ENCODE measurements at regions not wholly inside any gene's neighbourhood (a gene's known extent, or its start where the extent isn't known, plus 50 kb on each side); places are given as distances from the start of the nearest gene placed in this dataset.

DNA sequence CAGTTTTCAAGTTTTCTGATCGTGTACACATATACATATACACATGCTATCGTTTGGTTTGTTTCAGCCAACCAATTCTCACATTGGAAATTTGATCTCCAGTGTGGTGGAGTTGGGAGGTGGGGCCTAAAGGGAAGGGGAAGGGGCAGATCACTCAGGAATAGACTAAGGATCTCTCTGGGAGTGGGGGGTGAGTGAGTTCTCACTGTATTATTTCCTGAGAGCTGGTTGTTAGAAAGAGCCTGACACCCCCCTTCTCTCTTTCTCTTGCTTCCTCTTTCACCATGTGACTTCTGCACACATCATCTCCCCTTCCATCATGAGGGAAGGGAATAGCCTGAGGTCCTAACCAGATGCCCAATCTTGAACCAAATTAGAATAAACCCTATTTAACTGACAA lies 551.7 kb downstream of the MAT2B start:
- no peaks in the 10 kb centered on the region for H3K9me2 ChIP-seq (replicated peaks; ENCODE audit: insufficient read depth)
- no peak for DNase-seq (ENCODE audit: low spot score)
- no peaks in the 10 kb centered on the region for H3K79me2 ChIP-seq
- H2AFZ ChIP-seq: no peak overlapping the region
- no peaks in the 10 kb centered on the region for H4K20me1 ChIP-seq (ENCODE audit: insufficient read depth, poor library complexity, severe bottlenecking)
- H3K36me3 ChIP-seq (replicated peaks; ENCODE audit: insufficient read depth, low read depth): no peaks in the 10 kb centered on the region
- 82% methylated on average over 2 of the region's 2 CpGs for WGBS (ENCODE audit: low lambda C conversion rate, missing lambda C conversion rate)
- H3K27ac ChIP-seq: no peak overlapping the region
- H3K4me3 ChIP-seq: no peak overlapping the region
- TF ChIP-seq, protein P1, sequence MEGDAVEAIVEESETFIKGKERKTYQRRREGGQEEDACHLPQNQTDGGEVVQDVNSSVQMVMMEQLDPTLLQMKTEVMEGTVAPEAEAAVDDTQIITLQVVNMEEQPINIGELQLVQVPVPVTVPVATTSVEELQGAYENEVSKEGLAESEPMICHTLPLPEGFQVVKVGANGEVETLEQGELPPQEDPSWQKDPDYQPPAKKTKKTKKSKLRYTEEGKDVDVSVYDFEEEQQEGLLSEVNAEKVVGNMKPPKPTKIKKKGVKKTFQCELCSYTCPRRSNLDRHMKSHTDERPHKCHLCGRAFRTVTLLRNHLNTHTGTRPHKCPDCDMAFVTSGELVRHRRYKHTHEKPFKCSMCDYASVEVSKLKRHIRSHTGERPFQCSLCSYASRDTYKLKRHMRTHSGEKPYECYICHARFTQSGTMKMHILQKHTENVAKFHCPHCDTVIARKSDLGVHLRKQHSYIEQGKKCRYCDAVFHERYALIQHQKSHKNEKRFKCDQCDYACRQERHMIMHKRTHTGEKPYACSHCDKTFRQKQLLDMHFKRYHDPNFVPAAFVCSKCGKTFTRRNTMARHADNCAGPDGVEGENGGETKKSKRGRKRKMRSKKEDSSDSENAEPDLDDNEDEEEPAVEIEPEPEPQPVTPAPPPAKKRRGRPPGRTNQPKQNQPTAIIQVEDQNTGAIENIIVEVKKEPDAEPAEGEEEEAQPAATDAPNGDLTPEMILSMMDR (IDR thresholded peaks at IDR 0.05; ENCODE audit: poor library complexity): no peak
- TF ChIP-seq EZH2 (IDR thresholded peaks at IDR 0.05; ENCODE audit: borderline replicate concordance) (no peak), EZH2phosphoT487 (IDR thresholded peaks at IDR 0.05; ENCODE audit: low read depth, severe bottlenecking, unreplicated experiment) (no peak)
- no peak overlapping the region for H3K4me2 ChIP-seq
- no peaks in the 10 kb centered on the region for H3K4me1 ChIP-seq (ENCODE audit: insufficient read depth)
- H3K9me3 ChIP-seq (ENCODE audit: low read depth): no peaks in the 10 kb centered on the region
- no peaks in the 10 kb centered on the region for H3K27me3 ChIP-seq

DNA sequence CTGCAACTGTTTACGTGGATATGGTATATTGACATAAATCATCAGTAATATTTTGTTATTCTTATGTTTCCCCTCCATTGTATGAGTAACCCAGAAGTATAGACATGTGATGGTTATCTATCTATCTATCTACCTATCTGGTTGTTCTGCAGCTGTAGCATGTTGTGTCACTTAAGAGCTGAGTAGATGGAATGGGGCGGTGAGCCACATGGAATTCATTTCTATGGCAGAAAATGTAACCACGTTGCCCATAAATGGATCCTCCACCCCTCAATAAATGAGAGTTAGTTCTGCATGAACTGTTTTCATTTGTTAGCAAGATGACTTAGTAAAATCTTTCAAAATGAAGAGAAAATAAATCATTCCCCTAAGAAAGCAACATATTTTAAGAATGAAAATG lies 553.2 kb downstream of the MAT2B start:
- H3K4me3 ChIP-seq: no peak overlapping the region
- H3K4me2 ChIP-seq: no peak overlapping the region
- H3K9me3 ChIP-seq (ENCODE audit: low read depth): no peaks in the 10 kb centered on the region
- H3K36me3 ChIP-seq (replicated peaks; ENCODE audit: insufficient read depth, low read depth): no peaks in the 10 kb centered on the region
- TF ChIP-seq EZH2 (IDR thresholded peaks at IDR 0.05; ENCODE audit: borderline replicate concordance) (no peak), EZH2phosphoT487 (IDR thresholded peaks at IDR 0.05; ENCODE audit: low read depth, severe bottlenecking, unreplicated experiment) (no peak)
- TF ChIP-seq, protein P1 (IDR thresholded peaks at IDR 0.05; ENCODE audit: poor library complexity): no peak
- H4K20me1 ChIP-seq (ENCODE audit: insufficient read depth, poor library complexity, severe bottlenecking): no peaks in the 10 kb centered on the region
- no peaks in the 10 kb centered on the region for H3K4me1 ChIP-seq (ENCODE audit: insufficient read depth)
- no peak overlapping the region for H3K27ac ChIP-seq
- DNase-seq (ENCODE audit: low spot score): no peak
- 72% methylated on average over 3 of the region's 3 CpGs for WGBS (ENCODE audit: low lambda C conversion rate, missing lambda C conversion rate)
- H3K79me2 ChIP-seq: no peaks in the 10 kb centered on the region
- H3K9me2 ChIP-seq (replicated peaks; ENCODE audit: insufficient read depth): no peaks in the 10 kb centered on the region
- no peak overlapping the region for H2AFZ ChIP-seq
- no peaks in the 10 kb centered on the region for H3K27me3 ChIP-seq

DNA sequence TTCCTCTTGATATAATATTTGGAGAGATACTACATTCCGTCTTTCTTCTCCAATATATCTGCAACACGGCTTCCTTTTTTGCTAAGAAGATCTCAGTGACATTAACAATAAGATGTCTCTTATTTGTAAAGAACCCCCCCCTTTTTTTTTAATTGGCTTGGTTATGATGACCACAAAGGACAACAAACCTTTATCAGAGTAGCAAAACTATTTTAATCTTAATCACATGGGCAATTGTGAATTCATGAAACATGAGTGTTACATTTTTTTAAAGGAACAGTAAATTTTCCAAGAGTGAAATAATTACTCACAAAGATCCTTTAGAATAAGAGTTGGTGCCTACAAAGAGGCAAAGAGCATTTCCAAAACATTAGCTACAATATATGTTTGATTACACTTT lies 554.1 kb downstream of the MAT2B start:
- no peak overlapping the region for H3K27ac ChIP-seq
- WGBS (ENCODE audit: low lambda C conversion rate, missing lambda C conversion rate): 95% methylated on average over 2 of the region's 2 CpGs

More for the DNA sequence above, 554.1 kb downstream of the MAT2B start:
- Histone ChIP-seq H3K4me1 (ENCODE audit: insufficient read depth) (no peaks in the 10 kb centered on the region), H3K9me2 (replicated peaks; ENCODE audit: insufficient read depth) (no peaks in the 10 kb centered on the region), H3K4me3 (no peak overlapping the region), H2AFZ (no peak overlapping the region), H3K4me2 (no peak overlapping the region), H3K27me3 (no peaks in the 10 kb centered on the region), H3K79me2 (no peaks in the 10 kb centered on the region), H3K36me3 (replicated peaks; ENCODE audit: insufficient read depth, low read depth) (no peaks in the 10 kb centered on the region), H4K20me1 (ENCODE audit: insufficient read depth, poor library complexity, severe bottlenecking) (no peaks in the 10 kb centered on the region), H3K9me3 (ENCODE audit: low read depth) (no peaks in the 10 kb centered on the region)
- TF ChIP-seq, protein P1 (IDR thresholded peaks at IDR 0.05; ENCODE audit: poor library complexity): no peak
- TF ChIP-seq EZH2phosphoT487 (IDR thresholded peaks at IDR 0.05; ENCODE audit: low read depth, severe bottlenecking, unreplicated experiment) (no peak), EZH2 (IDR thresholded peaks at IDR 0.05; ENCODE audit: borderline replicate concordance) (no peak)
- no peak for DNase-seq (ENCODE audit: low spot score)

Data from hepatocyte (in vitro differentiated cells).